NCI-H1092 (cell line): ENCODE measurements at regions not wholly inside any gene's neighbourhood (a gene's known extent, or its start where the extent isn't known, plus 50 kb on each side); places are given as distances from the start of the nearest gene placed in this dataset.
"Not testable (repeated sequence)": the region's sequence is repeated elsewhere in the genome, so short reads cannot be mapped to it uniquely, and the experiment has no call there.

Experiments used
- DNase-seq: peaks from one replicate; lab custom pipeline; 2025; lab: John Stamatoyannopoulos, UW

GRCh38 chr4:11843927-11844326, 415.2 kb upstream of the HS3ST1 start:
- DNase-seq, result no peak

GRCh38 chr4:11843340-11843739, 414.6 kb upstream of the HS3ST1 start:
- DNase-seq, result no peak

- no peak for DNase-seq
Observed at GRCh38 chr4:11842620-11843263, 414.0 kb upstream of the HS3ST1 start.

GRCh38 chr4:11839889-11840288, 411.2 kb upstream of the HS3ST1 start:
- DNase-seq, result no peak

- no peak for DNase-seq
Observed at GRCh38 chr4:11831739-11832138, 403.0 kb upstream of the HS3ST1 start.

- no peak for DNase-seq
Observed at GRCh38 chr4:11824566-11824965, 395.9 kb upstream of the HS3ST1 start.

GRCh38 chr4:11821772-11822430, 393.2 kb upstream of the HS3ST1 start:
- DNase-seq, result no peak

GRCh38 chr4:11817088-11817487, 388.4 kb upstream of the HS3ST1 start:
- no peak for DNase-seq

- no peak for DNase-seq
Observed at GRCh38 chr4:11814758-11815157, 386.1 kb upstream of the HS3ST1 start.

- DNase-seq, result no peak
Observed at GRCh38 chr4:11813951-11814446, 385.3 kb upstream of the HS3ST1 start.

GRCh38 chr4:11811521-11811920, 382.8 kb upstream of the HS3ST1 start:
- not testable (repeated sequence) for DNase-seq

- DNase-seq, result no peak
Observed at GRCh38 chr4:11805842-11806241, 377.1 kb upstream of the HS3ST1 start.

- DNase-seq, result no peak
Observed at GRCh38 chr4:11801466-11802446, 373.1 kb upstream of the HS3ST1 start.

GRCh38 chr4:11799196-11799595, 370.5 kb upstream of the HS3ST1 start:
- no peak for DNase-seq

GRCh38 chr4:11791797-11792196, 363.1 kb upstream of the HS3ST1 start:
- DNase-seq, result no peak

GRCh38 chr4:11790230-11790629, 361.5 kb upstream of the HS3ST1 start:
- no peak for DNase-seq

- no peak for DNase-seq
Observed at GRCh38 chr4:11783588-11783987, 354.9 kb upstream of the HS3ST1 start.

GRCh38 chr4:11782859-11783258, 354.2 kb upstream of the HS3ST1 start:
- no peak for DNase-seq

- no peak for DNase-seq
Observed at GRCh38 chr4:11777447-11777846, 348.8 kb upstream of the HS3ST1 start.

GRCh38 chr4:11774346-11774745, 345.7 kb upstream of the HS3ST1 start:
- DNase-seq, result no peak

- no peak for DNase-seq
Observed at GRCh38 chr4:11773798-11774197, 345.1 kb upstream of the HS3ST1 start.

- no peak for DNase-seq
Observed at GRCh38 chr4:11769434-11769833, 340.7 kb upstream of the HS3ST1 start.
